ENCODE measurements at regions not wholly inside any gene's neighbourhood (a gene's known extent, or its start where the extent isn't known, plus 50 kb on each side); places are given as distances from the start of the nearest gene placed in this dataset.

GRCh38 chr16:74166456-74166855 lies 130.2 kb upstream of the PSMD7 start:
- Histone ChIP-seq H3K4me3 (no peak overlapping the region), H3K36me3 (no peaks in the 10 kb centered on the region), H3K27ac (no peak overlapping the region), H3K4me1 (no peaks in the 10 kb centered on the region), H3K27me3 (no peaks in the 10 kb centered on the region), H3K9me3 (no peaks in the 10 kb centered on the region)
- in situ Hi-C loops (cut with MboI; ENCODE audit: low pct_ligation_motif_present in 1 of 4, low pct_unique_long_range_greater_than_20kb in 1 of 4, low sequenced_read_pairs in 3 of 4): no loop called here
- TF ChIP-seq CTCF (IDR thresholded peaks at IDR 0.05) (no peak), POLR2AphosphoS5 (IDR thresholded peaks at IDR 0.05) (no peak), EP300 (IDR thresholded peaks at IDR 0.05; ENCODE audit: low read depth) (no peak), POLR2A (IDR thresholded peaks at IDR 0.05) (no peak)
- intact Hi-C loops (cut with DNase I; ENCODE audit: low total_unique reads): no loop called here
- WGBS, 2 donors (ENCODE audit: low coverage in 1 of 2): 44 to 54% methylated on average over 2 of the region's 2 CpGs
- DNase-seq: no peak

- peaks cover 0 to 2% of the 10 kb centered on the region in 2 donors for H3K9me3 ChIP-seq
- H3K27ac ChIP-seq: no peak overlapping the region
- TF ChIP-seq POLR2A (IDR thresholded peaks at IDR 0.05): no peak
- no peak for TF ChIP-seq POLR2AphosphoS5 (IDR thresholded peaks at IDR 0.05)
- TF ChIP-seq CTCF (IDR thresholded peaks at IDR 0.05): no peak
- no peak for TF ChIP-seq EP300 (IDR thresholded peaks at IDR 0.05; ENCODE audit: low read depth)
- intact Hi-C loops (cut with DNase I; ENCODE audit: low total_unique reads) (no loop called here), in situ Hi-C loops (cut with MboI; ENCODE audit: low pct_ligation_motif_present in 1 of 4, low pct_unique_long_range_greater_than_20kb in 1 of 4, low sequenced_read_pairs in 3 of 4) (no loop called here)
- no peak overlapping the region for H3K4me3 ChIP-seq
- H3K27me3 ChIP-seq: no peaks in the 10 kb centered on the region
- no peak for DNase-seq
- no peaks in the 10 kb centered on the region for H3K36me3 ChIP-seq
- no peaks in the 10 kb centered on the region for H3K4me1 ChIP-seq
- WGBS, 2 donors (ENCODE audit: low coverage in 1 of 2): 69 to 71% methylated on average over 5 of the region's 5 CpGs
Measured at GRCh38 chr16:74165566-74166080, 131.0 kb upstream of the PSMD7 start.

GRCh38 chr16:74160759-74161158 lies 135.9 kb upstream of the PSMD7 start:
- TF ChIP-seq EP300 (IDR thresholded peaks at IDR 0.05; ENCODE audit: low read depth): no peak
- no peak for TF ChIP-seq POLR2AphosphoS5 (IDR thresholded peaks at IDR 0.05)
- no peak for TF ChIP-seq POLR2A (IDR thresholded peaks at IDR 0.05)
- TF ChIP-seq CTCF (IDR thresholded peaks at IDR 0.05): no peak
- DNase-seq: no peak
- in situ Hi-C loops (cut with MboI; ENCODE audit: low pct_ligation_motif_present in 1 of 4, low pct_unique_long_range_greater_than_20kb in 1 of 4, low sequenced_read_pairs in 3 of 4) (no loop called here), intact Hi-C loops (cut with DNase I; ENCODE audit: low total_unique reads) (no loop called here)
- no peaks in the 10 kb centered on the region for H3K36me3 ChIP-seq
- H3K9me3 ChIP-seq: peaks cover 0 to 3% of the 10 kb centered on the region in 2 donors
- no peaks in the 10 kb centered on the region for H3K27me3 ChIP-seq
- no peak overlapping the region for H3K4me3 ChIP-seq
- WGBS, 2 donors (ENCODE audit: low coverage in 1 of 2): 75 to 91% methylated on average over 2 of the region's 2 CpGs
- no peaks in the 10 kb centered on the region for H3K4me1 ChIP-seq
- H3K27ac ChIP-seq: no peak overlapping the region

GRCh38 chr16:74153773-74154172 lies 142.8 kb upstream of the PSMD7 start:
- 25% methylated on average over 1 of the region's 1 CpG; no CpG with 5 or more reads in 1 of the 2 donors for WGBS, 2 donors (ENCODE audit: low coverage in 1 of 2)
- Histone ChIP-seq H3K9me3 (no peaks in the 10 kb centered on the region), H3K36me3 (no peaks in the 10 kb centered on the region), H3K27me3 (no peaks in the 10 kb centered on the region), H3K4me3 (no peak overlapping the region), H3K27ac (no peak overlapping the region), H3K4me1 (no peaks in the 10 kb centered on the region)
- in situ Hi-C loops (cut with MboI; ENCODE audit: low pct_ligation_motif_present in 1 of 4, low pct_unique_long_range_greater_than_20kb in 1 of 4, low sequenced_read_pairs in 3 of 4) (loop anchor here in 1 of 4 donors (10.0 kb wide), 1 partner anchor 61 kb away; no protein-coding TSS in a partner anchor), intact Hi-C loops (cut with DNase I; ENCODE audit: low total_unique reads) (no loop called here)
- TF ChIP-seq POLR2AphosphoS5 (IDR thresholded peaks at IDR 0.05): no peak
- no peak for TF ChIP-seq EP300 (IDR thresholded peaks at IDR 0.05; ENCODE audit: low read depth)
- TF ChIP-seq CTCF (IDR thresholded peaks at IDR 0.05): no peak
- TF ChIP-seq POLR2A (IDR thresholded peaks at IDR 0.05): no peak
- DNase-seq: no peak
